Mammary epithelial cell (primary cell): ENCODE measurements at regions not wholly inside any gene's neighbourhood (a gene's known extent, or its start where the extent isn't known, plus 50 kb on each side); places are given as distances from the start of the nearest gene placed in this dataset.

Source experiments
- CTCF ChIP-seq, 2 donors: IDR thresholded peaks in 1 of 2; conservative IDR thresholded peaks in 1 of 2; 2 replicates each; pipeline ENCODE4 v1.5.1; 2011 to 2012; ENCODE audit warnings: inconsistent platforms in 2 of 2, low read length in 2 of 2, mild to moderate bottlenecking in 2 of 2, control low read depth in 1 of 2, low read depth in 1 of 2; ENCODE audit not compliant: insufficient read depth in 1 of 2; ENCODE audit errors: extremely low read depth in 1 of 2
- EZH2 ChIP-seq: IDR thresholded peaks from 2 replicates; pipeline ENCODE4 v1.6.1; 2012; ENCODE audit warnings: low read length, inconsistent platforms, borderline replicate concordance

- no peak for TF ChIP-seq CTCF (conservative IDR thresholded peaks at IDR 0.05 in 1 of 2, IDR thresholded peaks at IDR 0.05 in 1 of 2; ENCODE audit: extremely low read depth in 1 of 2, insufficient read depth in 1 of 2, low read depth in 1 of 2, low read length in 2 of 2)
- no peak for TF ChIP-seq EZH2
These were observed 252.6 kb upstream of the KCNJ16 start for GRCh38 chr17:69822314-69822875.
